Activated T-cell treated with anti-CD3 and anti-CD28 coated beads, Interleukin-2, amount 50 U/mL, for 4 hours (primary cell): ENCODE measurements at regions not wholly inside any gene's neighbourhood (a gene's known extent, or its start where the extent isn't known, plus 50 kb on each side); places are given as distances from the start of the nearest gene placed in this dataset.

ENCODE experiments used
- ATAC-seq, 2 donors: fragments of 200-7000 bp; cut with Tn5 transposase; one replicate each; pipeline ENCODE4 v1.10.0; 2021
- DNase-seq: peaks from one replicate; pipeline ENCODE4 v3.0.0-alpha.2; 2020
- H3K27me3 Mint-ChIP-seq: one replicate; pipeline ENCODE4 v1.8.0; 2021; ENCODE audit warnings: low read depth, mixed read lengths
- H3K36me3 Mint-ChIP-seq: one replicate; pipeline ENCODE4 v1.8.0; 2022; ENCODE audit warnings: mixed read lengths; ENCODE audit not compliant: insufficient read depth
- H3K4me1 Mint-ChIP-seq: one replicate; pipeline ENCODE4 v1.8.0; 2021; ENCODE audit warnings: low read depth, mixed read lengths
- H3K4me3 Mint-ChIP-seq: one replicate; pipeline ENCODE4 v1.8.0; 2021; ENCODE audit warnings: mild to moderate bottlenecking, moderate library complexity, mixed read lengths
- H3K9me3 Mint-ChIP-seq: one replicate; pipeline ENCODE4 v1.8.0; 2021; ENCODE audit warnings: mixed read lengths

- Mint-ChIP-seq H3K27me3 (no peaks in the 10 kb centered on the region), H3K4me3 (no peak overlapping the region), H3K9me3 (no peaks in the 10 kb centered on the region), H3K36me3 (peaks cover 8% of the 10 kb centered on the region), H3K4me1 (no peaks in the 10 kb centered on the region)
- DNase-seq (no peak), ATAC-seq (no peak)
Observed at GRCh38 chr22:25368271-25368670, 148.8 kb downstream of the CRYBB2 start.

GRCh38 chr22:25369041-25369440 is 149.6 kb downstream of the CRYBB2 start:
- no peaks in the 10 kb centered on the region for H3K27me3 Mint-ChIP-seq
- H3K4me1 Mint-ChIP-seq: no peaks in the 10 kb centered on the region
- no peak overlapping the region for H3K4me3 Mint-ChIP-seq
- H3K9me3 Mint-ChIP-seq: no peaks in the 10 kb centered on the region
- ATAC-seq (no peak), DNase-seq (no peak)
- H3K36me3 Mint-ChIP-seq: peaks cover 8% of the 10 kb centered on the region

GRCh38 chr22:25370322-25370721 is 150.9 kb downstream of the CRYBB2 start:
- DNase-seq: no peak
- Mint-ChIP-seq H3K9me3 (no peaks in the 10 kb centered on the region), H3K4me1 (no peaks in the 10 kb centered on the region), H3K27me3 (no peaks in the 10 kb centered on the region), H3K4me3 (no peak overlapping the region), H3K36me3 (peaks cover 14% of the 10 kb centered on the region)
- no peak for ATAC-seq

- Mint-ChIP-seq H3K9me3 (no peaks in the 10 kb centered on the region), H3K27me3 (no peaks in the 10 kb centered on the region), H3K36me3 (peaks cover 20% of the 10 kb centered on the region), H3K4me3 (no peak overlapping the region), H3K4me1 (no peaks in the 10 kb centered on the region)
- DNase-seq (no peak), ATAC-seq (no peak)
Observed at GRCh38 chr22:25372000-25372595, 152.7 kb downstream of the CRYBB2 start.

- no peaks in the 10 kb centered on the region for H3K4me1 Mint-ChIP-seq
- H3K4me3 Mint-ChIP-seq: no peak overlapping the region
- ATAC-seq (no peak), DNase-seq (no peak)
- H3K36me3 Mint-ChIP-seq: peaks cover 24% of the 10 kb centered on the region
- no peaks in the 10 kb centered on the region for H3K9me3 Mint-ChIP-seq
- no peaks in the 10 kb centered on the region for H3K27me3 Mint-ChIP-seq
Observed at GRCh38 chr22:25373961-25374360, 154.5 kb downstream of the CRYBB2 start.

GRCh38 chr22:25374869-25375268 is 155.4 kb downstream of the CRYBB2 start:
- ATAC-seq: no peak
- H3K4me1 Mint-ChIP-seq: no peaks in the 10 kb centered on the region
- no peak overlapping the region for H3K4me3 Mint-ChIP-seq
- peaks cover 29% of the 10 kb centered on the region for H3K36me3 Mint-ChIP-seq
- H3K27me3 Mint-ChIP-seq: no peaks in the 10 kb centered on the region
- H3K9me3 Mint-ChIP-seq: no peaks in the 10 kb centered on the region
- DNase-seq: no peak

GRCh38 chr22:25375683-25376082 is 156.2 kb downstream of the CRYBB2 start:
- no peak overlapping the region for H3K4me3 Mint-ChIP-seq
- DNase-seq (no peak), ATAC-seq (no peak)
- H3K9me3 Mint-ChIP-seq: no peaks in the 10 kb centered on the region
- no peaks in the 10 kb centered on the region for H3K4me1 Mint-ChIP-seq
- peaks cover 27% of the 10 kb centered on the region for H3K36me3 Mint-ChIP-seq
- H3K27me3 Mint-ChIP-seq: no peaks in the 10 kb centered on the region

GRCh38 chr22:25377699-25378098 is 158.3 kb downstream of the CRYBB2 start:
- no peak overlapping the region for H3K4me3 Mint-ChIP-seq
- H3K4me1 Mint-ChIP-seq: peaks cover 2% of the 10 kb centered on the region
- DNase-seq: no peak
- H3K9me3 Mint-ChIP-seq: no peaks in the 10 kb centered on the region
- H3K27me3 Mint-ChIP-seq: no peaks in the 10 kb centered on the region
- peaks cover 23% of the 10 kb centered on the region for H3K36me3 Mint-ChIP-seq
- no peak for ATAC-seq

- Mint-ChIP-seq H3K4me3 (no peak overlapping the region), H3K9me3 (no peaks in the 10 kb centered on the region), H3K27me3 (no peaks in the 10 kb centered on the region), H3K4me1 (peaks cover 2% of the 10 kb centered on the region), H3K36me3 (peaks cover 14% of the 10 kb centered on the region)
- no peak for ATAC-seq
- no peak for DNase-seq
Observed at GRCh38 chr22:25380122-25380747, 160.8 kb downstream of the CRYBB2 start.

GRCh38 chr22:25382762-25383161 is 163.3 kb downstream of the CRYBB2 start:
- Mint-ChIP-seq H3K4me1 (peaks cover 25% of the 10 kb centered on the region), H3K9me3 (no peaks in the 10 kb centered on the region), H3K36me3 (peaks cover 5% of the 10 kb centered on the region), H3K27me3 (no peaks in the 10 kb centered on the region), H3K4me3 (no peak overlapping the region)
- DNase-seq (no peak), ATAC-seq (no peak)

- Mint-ChIP-seq H3K4me3 (no peak overlapping the region), H3K27me3 (no peaks in the 10 kb centered on the region)
- DNase-seq: no peak
Observed at GRCh38 chr22:25383278-25383820, 163.9 kb downstream of the CRYBB2 start.

GRCh38 chr22:25383892-25384291 is 164.5 kb downstream of the CRYBB2 start:
- H3K4me1 Mint-ChIP-seq: peaks cover 35% of the 10 kb centered on the region
- ATAC-seq: no peak

More at GRCh38 chr22:25383278-25383820, 163.9 kb downstream of the CRYBB2 start:
- Mint-ChIP-seq H3K4me1 (peaks cover 29% of the 10 kb centered on the region), H3K36me3 (peaks cover 5% of the 10 kb centered on the region), H3K9me3 (no peaks in the 10 kb centered on the region)
- ATAC-seq: no peak

GRCh38 chr22:25386538-25386884 is 167.1 kb downstream of the CRYBB2 start:
- DNase-seq (no peak), ATAC-seq (no peak)
- Mint-ChIP-seq H3K4me1 (peaks cover 55% of the 10 kb centered on the region), H3K9me3 (no peaks in the 10 kb centered on the region), H3K4me3 (no peak overlapping the region), H3K27me3 (no peaks in the 10 kb centered on the region), H3K36me3 (no peaks in the 10 kb centered on the region)

More at GRCh38 chr22:25383892-25384291, 164.5 kb downstream of the CRYBB2 start:
- no peak overlapping the region for H3K4me3 Mint-ChIP-seq
- DNase-seq: no peak
- H3K27me3 Mint-ChIP-seq: no peaks in the 10 kb centered on the region
- H3K9me3 Mint-ChIP-seq: no peaks in the 10 kb centered on the region
- H3K36me3 Mint-ChIP-seq: peaks cover 5% of the 10 kb centered on the region

GRCh38 chr22:25388415-25388814 is 169.0 kb downstream of the CRYBB2 start:
- Mint-ChIP-seq H3K4me1 (peaks cover 55% of the 10 kb centered on the region), H3K36me3 (no peaks in the 10 kb centered on the region), H3K4me3 (no peak overlapping the region), H3K9me3 (no peaks in the 10 kb centered on the region), H3K27me3 (no peaks in the 10 kb centered on the region)
- no peak for ATAC-seq
- DNase-seq: no peak

GRCh38 chr22:25388866-25389540 is 169.6 kb downstream of the CRYBB2 start:
- DNase-seq: no peak
- H3K4me3 Mint-ChIP-seq: peak overlapping the region; percentile 37
- H3K27me3 Mint-ChIP-seq: no peaks in the 10 kb centered on the region
- H3K4me1 Mint-ChIP-seq: peaks cover 55% of the 10 kb centered on the region
- no peaks in the 10 kb centered on the region for H3K36me3 Mint-ChIP-seq
- no peak for ATAC-seq
- no peaks in the 10 kb centered on the region for H3K9me3 Mint-ChIP-seq
